ENCODE measurements at regions not wholly inside any gene's neighbourhood (a gene's known extent, or its start where the extent isn't known, plus 50 kb on each side); places are given as distances from the start of the nearest gene placed in this dataset.
"Not testable (repeated sequence)": the region's sequence is repeated elsewhere in the genome, so short reads cannot be mapped to it uniquely, and the experiment has no call there.

GRCh38 chr14:51368721-51369163 lies 128.7 kb downstream of the TMX1 start:
- no peak overlapping the region for H3K4me3 ChIP-seq
- peak in 1 of 2 donors; percentile 26 for ATAC-seq

GRCh38 chr14:51369814-51370213 lies 129.8 kb downstream of the TMX1 start:
- TF ChIP-seq CTCF (IDR thresholded peaks at IDR 0.05) = peak; percentile 40
- intact Hi-C loops (cut with DNase I) = no loop called here
- Histone ChIP-seq H3K27ac (no peak overlapping the region), H3K4me1 (no peaks in the 10 kb centered on the region), H3K36me3 (no peaks in the 10 kb centered on the region), H3K4me3 (no peak overlapping the region), H3K9me3 (no peaks in the 10 kb centered on the region), H3K27me3 (ENCODE audit: low read depth) (no peaks in the 10 kb centered on the region)
- no peak for DNase-seq
- ATAC-seq = no peak

More at GRCh38 chr14:51368721-51369163, 128.7 kb downstream of the TMX1 start:
- Histone ChIP-seq H3K9me3 (no peaks in the 10 kb centered on the region), H3K36me3 (no peaks in the 10 kb centered on the region), H3K27me3 (ENCODE audit: low read depth) (no peaks in the 10 kb centered on the region), H3K4me1 (no peaks in the 10 kb centered on the region), H3K27ac (peak overlapping the region; percentile 31)
- TF ChIP-seq CTCF (IDR thresholded peaks at IDR 0.05) = no peak
- DNase-seq = no peak
- intact Hi-C loops (cut with DNase I) = no loop called here

GRCh38 chr14:51370758-51371386 lies 130.8 kb downstream of the TMX1 start:
- Histone ChIP-seq H3K4me3 (no peak overlapping the region), H3K4me1 (no peaks in the 10 kb centered on the region), H3K27ac (no peak overlapping the region), H3K9me3 (no peaks in the 10 kb centered on the region), H3K36me3 (no peaks in the 10 kb centered on the region), H3K27me3 (ENCODE audit: low read depth) (no peaks in the 10 kb centered on the region)
- intact Hi-C loops (cut with DNase I) = no loop called here
- TF ChIP-seq CTCF (IDR thresholded peaks at IDR 0.05) = no peak
- DNase-seq (no peak), ATAC-seq (no peak)

GRCh38 chr14:51377186-51377585 lies 137.1 kb downstream of the TMX1 start:
- H3K4me3 ChIP-seq; ATAC-seq; H3K27me3 ChIP-seq (ENCODE audit: low read depth); intact Hi-C loops (cut with DNase I); H3K4me1 ChIP-seq; DNase-seq; H3K9me3 ChIP-seq; H3K27ac ChIP-seq; H3K36me3 ChIP-seq: not testable (repeated sequence)

- DNase-seq = no peak
Observed at GRCh38 chr14:51382506-51382905, 142.5 kb downstream of the TMX1 start.

More at GRCh38 chr14:51382506-51382905, 142.5 kb downstream of the TMX1 start:
- peak in 1 of 2 donors; percentile 76 for ATAC-seq
- peaks cover 16% of the 10 kb centered on the region for H3K4me1 ChIP-seq
- no peaks in the 10 kb centered on the region for H3K36me3 ChIP-seq
- H3K27ac ChIP-seq = no peak overlapping the region
- H3K27me3 ChIP-seq (ENCODE audit: low read depth) = no peaks in the 10 kb centered on the region
- intact Hi-C loops (cut with DNase I) = no loop called here
- H3K9me3 ChIP-seq = no peaks in the 10 kb centered on the region
- H3K4me3 ChIP-seq = no peak overlapping the region
- no peak for TF ChIP-seq CTCF (IDR thresholded peaks at IDR 0.05)
